SW480 (cell line): ENCODE measurements at regions not wholly inside any gene's neighbourhood (a gene's known extent, or its start where the extent isn't known, plus 50 kb on each side); places are given as distances from the start of the nearest gene placed in this dataset.

Experiments used
- DNase-seq: peaks from one replicate; pipeline ENCODE4 v3.0.0-alpha.2; 2016; ENCODE audit warnings: low spot score

DNA sequence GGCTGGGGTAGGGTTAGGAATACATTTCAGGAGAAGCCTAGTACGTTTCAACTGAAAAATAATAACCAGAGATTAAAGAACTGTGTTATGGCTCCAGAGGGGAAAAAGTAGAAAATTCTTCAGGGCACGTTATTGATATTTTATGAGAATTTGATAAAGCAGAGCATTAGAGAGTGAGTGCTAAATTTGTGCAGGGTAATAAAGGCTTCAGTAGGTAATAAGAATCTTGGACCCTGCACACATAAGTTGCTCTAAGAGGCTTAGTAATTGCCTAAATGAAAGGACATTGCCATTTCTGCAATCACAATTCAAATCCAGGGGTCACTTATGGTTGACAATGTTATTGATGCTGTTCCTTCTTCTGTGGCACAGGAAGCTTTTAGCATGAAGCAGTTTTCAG, 439.4 kb upstream of the DCN start:
- DNase-seq: no peak

DNA sequence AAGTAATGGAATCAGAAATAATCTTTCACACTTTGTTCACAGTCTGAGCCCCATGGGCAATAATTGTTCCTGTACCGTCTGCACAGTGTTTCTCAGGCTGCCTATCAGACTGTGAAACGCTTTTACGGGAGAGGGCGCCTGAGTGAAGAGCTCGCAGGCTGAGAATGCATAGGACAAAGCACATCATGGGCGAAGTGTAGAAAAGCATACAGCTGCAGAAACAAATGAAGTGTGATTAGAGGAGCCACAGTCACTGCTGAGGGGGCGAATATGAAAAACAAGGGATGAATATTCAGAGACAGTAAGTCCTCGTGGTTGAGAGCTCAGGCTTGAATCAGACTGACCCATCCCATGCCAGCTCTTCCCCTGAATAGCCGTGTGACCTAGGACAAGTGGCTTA, 438.4 kb upstream of the DCN start:
- no peak for DNase-seq

DNA sequence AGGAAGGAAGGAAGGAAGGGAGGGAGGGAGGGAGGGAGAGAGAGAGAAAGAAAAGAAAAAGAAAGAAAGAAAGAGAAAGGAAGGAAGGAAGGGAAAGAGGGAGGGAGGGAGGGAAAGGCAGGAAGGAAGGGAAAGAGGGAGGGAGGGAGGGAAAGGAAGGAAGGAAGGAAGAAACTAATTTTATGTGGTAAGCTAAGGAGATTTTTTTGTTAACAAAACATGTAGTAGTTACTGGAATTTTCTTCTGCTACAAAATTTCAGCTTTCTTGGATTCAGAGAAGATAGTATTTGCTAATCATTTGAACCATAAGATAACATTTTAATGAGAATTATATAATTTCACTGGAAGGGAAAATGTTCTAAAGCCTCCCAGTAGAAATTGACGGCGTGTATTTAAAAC, 437.8 kb upstream of the DCN start:
- DNase-seq: no peak

DNA sequence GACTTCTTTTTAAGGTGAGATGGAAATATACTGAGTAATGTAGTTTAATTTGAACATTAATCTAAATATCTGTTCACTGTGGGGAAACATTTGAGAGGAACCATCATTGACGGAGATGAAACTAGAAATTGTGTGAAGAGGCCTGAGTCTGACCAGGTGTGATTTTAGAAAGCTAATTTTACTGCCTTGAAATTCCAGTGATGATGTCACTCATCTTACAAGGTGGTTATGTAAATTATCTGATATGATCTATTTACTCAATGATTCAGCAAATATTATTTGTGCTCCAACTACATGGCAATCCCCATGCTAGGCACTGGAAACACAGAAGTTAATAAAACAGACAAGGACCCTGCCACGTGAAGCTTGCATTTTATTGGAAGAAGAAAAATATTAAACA, 435.7 kb upstream of the DCN start:
- no peak for DNase-seq

DNA sequence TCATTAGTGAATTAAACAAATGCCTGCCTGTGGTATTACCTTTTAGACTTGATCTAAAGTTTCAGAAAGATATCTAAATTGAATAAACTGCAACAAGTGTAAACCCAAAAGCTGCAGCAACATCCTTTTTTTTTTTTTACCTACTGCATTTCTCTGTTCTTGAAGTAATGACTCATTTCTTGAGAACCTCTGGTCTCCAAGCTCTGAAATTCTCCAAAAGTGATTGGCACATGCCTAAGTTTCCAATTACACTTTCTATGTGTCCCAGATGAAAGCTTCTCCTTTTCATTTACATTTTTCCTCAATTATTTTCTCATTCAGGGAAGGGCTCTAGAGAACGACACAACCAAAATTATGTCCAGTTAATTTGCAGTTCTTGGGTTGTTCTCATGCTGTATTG, 435.2 kb upstream of the DCN start:
- DNase-seq: no peak

DNA sequence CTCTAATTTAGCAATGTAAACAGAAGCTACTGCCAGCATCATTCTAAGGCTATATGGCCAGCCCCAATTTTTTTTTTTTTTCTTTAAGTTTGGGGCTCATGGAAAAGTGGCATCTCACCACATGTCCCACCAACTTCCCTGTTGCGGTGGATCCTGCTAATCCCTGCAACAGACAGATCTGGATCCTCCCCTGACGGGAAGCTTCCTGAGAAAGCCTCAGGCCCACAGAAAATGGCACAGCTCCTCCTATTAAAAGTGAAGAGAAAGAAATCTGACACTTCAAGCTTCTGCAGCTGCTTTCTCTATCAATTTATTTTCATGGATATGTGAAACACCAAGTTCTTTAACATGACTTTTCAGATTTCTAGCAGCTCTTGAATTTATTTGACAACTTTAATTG, 433.8 kb upstream of the DCN start:
- DNase-seq: no peak

DNA sequence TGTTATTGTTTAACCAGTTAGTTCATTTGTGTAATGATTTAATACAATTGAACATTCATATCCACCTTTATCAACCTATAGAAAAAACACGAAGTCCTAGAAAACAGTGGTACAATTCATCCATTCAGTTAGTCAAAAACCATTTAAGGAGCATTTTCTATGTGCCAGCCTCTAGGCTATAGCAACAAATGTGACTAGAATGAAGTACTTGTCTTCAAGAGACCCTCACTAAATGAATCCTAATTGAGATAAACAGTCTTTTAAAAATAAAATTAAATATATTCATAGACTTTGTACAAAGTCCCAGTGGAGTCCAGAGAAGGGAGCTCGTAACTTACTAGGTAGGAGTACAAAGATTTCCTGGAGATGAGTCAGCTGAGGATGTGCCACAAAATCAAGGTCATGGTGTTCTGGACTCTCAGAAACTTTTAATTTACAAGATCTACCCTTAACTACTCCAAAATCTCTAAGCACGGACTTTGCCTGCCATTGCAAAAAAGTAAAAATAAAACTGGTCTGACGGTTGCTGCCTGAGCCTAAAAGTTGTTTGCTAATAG, 430.7 kb upstream of the DCN start:
- DNase-seq: no peak

DNA sequence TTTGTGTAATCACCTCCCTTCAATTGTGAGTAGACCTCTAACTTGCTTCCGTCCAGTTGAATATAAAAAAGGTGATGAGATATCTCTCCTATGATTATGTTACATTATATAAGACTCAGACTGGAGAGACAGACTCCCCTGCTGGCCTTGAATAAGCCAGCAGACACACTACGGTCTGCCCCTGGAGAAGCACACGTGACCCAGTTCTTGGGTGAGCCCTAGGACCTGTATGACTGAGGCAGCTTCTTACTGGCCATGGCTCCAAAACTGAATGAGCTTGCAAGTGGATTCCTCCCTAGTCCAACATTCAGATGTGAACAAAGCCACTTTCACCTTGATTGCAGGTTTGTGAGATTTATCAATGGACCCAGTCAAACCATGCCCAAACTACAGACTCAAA, 427.9 kb upstream of the DCN start:
- no peak for DNase-seq

DNA sequence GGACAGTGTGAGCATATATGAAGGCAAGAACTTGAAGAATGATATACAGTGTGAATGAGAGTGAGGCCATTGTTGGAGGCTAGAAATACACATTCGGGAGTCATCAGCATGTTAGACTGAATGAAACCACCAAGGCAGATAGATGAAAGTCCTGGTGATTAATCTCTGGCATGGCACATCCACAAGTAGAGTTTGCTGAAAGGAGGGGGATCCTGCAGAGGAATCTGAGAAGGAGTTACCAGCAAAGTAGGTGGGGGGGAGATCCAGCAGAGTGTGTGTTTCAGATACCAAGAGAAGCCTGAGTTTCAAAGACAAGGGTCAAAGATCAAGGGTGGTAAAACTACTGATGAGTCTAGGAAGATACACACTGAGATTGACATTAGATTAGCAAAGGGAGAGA, 426.7 kb upstream of the DCN start:
- DNase-seq: no peak

DNA sequence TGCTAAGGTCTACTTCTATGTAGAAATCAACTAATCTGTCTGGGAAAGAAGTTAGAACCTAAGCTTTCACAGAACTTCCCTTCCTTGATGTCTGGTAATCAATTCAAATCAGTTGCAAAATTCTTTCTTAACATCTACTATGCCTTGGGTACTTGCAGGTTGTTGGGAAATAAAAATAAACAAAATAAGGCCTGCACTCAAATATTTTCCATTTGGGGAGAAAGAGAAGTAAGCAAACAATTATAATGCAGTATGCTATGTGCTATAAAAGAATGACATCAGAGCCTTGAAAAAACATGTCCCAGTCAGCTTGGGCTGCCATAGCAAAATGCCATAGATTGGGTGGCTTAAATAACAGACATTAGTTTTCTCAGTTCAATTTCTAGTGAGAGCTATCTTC, 425.9 kb upstream of the DCN start:
- DNase-seq: no peak

DNA sequence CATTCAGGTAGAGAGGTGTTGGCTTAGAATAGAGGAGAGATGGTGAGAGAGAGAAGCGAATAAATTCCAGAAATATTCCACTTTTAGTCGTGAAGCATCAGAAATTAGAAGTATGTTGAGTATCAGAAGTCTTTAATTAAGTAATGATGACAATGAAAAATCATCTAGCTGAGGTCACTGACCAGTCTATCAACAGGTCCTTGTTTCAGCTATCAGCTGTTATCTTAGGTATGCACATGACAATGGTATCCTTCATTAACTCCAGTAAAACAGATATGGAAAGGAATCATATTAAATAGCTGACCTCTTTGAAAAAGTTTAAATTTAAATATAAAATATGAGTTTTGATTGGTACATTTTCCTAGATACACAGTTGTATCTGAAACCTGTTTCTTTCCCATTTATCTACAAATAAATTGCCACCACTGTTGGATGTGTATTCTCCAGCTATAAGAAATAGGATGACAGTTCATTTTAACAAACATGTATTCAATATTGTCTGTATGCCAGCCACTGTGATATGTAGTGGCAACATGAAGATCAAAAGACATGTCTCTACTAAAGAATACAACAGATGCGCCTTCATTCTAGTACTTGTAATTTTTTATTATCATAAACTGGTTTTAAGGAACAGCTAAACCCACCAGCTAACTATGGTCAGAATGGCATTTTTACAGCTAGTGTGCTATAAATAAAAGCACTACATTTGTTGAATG, 424.2 kb upstream of the DCN start:
- DNase-seq: no peak

DNA sequence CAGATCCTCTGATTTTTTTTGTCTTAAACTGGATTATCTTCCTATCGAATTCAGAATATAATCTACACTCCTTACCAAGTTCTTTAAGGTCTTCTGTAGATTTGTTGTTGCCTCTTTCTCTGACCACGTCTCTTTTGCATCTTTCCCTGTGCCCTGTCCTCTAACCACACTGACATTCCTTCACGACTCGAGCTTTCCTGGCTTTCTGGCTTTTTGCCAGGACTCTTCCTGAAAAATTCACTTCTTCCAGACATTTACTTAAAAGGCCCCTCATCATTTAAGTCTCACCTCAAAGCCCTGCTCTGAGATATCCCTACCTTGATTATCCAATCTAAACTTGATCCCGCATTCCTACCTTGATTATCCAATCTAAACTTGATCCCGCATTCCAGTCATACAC, 422.3 kb upstream of the DCN start:
- DNase-seq: no peak

DNA sequence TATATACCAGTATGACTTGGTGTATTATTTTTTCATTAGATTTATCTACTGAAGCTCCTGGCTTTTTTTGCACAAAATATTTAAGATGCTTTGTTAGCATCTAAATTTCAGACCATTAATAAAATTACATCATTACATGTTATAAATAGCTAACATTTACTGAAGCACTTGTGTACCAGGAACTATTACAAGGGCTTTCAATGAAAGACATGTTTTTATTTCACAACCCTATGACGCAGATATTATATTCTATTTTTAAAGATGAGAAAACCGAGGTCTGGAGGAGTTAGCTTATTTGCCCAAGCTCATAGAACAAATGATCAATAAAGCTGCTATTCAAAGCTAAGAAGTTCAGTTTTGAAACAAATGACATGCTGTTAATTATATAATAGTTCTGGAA, 420.4 kb upstream of the DCN start:
- no peak for DNase-seq

DNA sequence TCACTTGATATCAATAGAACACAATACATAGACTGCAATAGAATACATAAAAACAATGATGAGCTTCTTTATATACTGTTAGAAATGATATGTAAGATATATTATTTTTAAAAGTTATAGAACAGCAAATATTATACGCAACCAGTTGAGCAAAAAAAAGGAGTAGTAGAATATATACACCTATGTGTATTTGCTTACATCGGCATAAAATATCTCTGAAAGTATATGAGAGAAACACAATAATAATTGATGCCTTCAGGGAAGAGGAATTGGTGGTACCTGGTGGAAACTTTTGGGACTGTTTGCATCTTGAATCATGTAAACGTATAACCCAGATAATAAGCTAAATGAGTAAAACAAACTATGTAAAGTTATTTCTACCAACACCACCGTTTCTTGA, 418.4 kb upstream of the DCN start:
- DNase-seq: no peak

DNA sequence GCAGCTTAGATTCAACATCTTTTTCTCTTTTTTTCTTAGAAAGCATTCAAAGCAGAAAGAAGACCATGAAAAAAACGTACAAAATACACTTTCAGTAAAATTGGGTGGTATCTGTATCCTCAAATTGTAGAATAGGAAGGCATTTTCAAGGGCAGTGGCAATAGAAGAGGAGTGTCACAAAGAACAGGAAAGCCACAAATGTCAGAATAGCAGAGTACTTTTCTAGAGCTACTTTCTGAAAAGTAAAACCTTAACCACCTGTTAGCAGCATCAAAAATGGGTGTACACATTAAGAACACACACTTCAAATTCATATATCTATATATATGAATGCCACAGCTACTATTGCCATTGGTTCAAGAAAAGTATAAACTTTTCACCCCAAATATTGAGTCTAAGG, 412.1 kb upstream of the DCN start:
- DNase-seq: no peak

DNA sequence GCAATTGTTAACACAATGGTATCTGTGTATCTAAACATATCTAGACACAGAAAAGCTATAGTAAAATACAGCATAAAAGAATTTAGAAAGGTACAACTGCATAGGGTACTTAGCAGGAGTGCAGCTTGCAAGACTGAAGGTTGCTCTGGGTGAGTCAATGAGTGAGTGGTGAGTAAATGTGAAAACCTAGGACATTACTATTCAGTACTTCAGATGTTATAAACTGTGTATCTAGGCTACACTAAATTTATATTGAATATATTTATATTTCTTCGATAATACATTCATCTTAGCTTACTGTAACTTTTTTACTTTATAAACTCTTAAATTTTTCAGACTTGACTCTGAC, 409.0 kb upstream of the DCN start:
- no peak for DNase-seq

DNA sequence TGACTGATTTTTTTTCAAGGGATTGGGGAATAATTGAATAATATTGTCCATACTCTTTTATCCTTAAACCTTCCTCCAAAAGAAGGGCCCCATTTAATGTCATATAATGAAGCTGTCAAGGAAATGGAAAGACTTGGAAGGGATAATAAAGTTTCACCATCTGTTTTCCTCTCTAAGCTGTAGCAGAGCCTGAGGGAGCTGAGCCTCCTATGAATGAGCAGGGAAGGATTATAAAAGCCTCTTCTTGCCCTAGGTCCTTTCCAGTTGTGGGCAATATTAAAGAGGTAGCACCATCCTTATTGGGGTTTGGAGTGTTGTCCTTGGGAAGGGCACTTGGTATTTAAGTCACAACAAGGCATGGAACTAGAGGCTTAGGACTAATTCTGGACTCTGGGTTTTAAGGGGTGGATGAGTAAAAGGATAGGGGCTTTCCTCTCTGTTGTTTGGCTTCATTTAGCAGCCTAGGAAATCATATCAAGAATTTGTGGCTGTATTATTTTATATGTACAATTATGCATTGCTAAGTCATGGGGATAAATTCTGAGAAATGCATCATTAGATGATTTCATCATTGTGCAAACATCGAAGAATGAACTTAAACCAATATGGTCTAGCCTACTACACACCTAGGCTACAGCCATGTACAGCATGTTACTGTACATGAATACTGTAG, 408.5 kb upstream of the DCN start:
- no peak for DNase-seq

DNA sequence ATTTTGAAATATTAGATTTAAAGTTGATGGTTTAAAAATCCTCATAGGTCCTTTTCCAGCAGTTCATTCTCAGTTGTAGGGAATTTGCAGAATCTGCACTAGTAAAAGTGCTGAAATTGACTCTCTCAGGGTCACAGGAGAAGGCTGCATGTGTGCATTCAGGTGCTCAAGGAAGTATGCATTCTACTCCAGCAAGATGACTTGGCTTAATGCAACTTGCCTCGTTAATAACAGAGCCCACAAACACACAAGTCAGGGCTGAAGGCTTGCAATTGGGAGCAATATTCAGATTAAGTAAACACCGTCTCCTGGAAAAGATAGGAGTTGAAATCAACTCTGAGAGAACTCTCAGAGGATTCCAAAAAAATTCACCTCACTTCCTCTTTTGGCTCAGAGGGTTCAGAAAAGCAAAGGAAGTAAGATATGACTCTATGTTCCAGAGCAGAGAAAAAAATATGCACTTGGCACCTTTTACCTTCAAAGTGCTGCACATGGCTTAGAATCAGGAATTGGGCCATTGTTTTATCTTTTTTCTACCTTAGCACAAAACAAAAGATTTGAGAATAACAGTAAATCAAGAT, 406.3 kb upstream of the DCN start:
- no peak for DNase-seq

DNA sequence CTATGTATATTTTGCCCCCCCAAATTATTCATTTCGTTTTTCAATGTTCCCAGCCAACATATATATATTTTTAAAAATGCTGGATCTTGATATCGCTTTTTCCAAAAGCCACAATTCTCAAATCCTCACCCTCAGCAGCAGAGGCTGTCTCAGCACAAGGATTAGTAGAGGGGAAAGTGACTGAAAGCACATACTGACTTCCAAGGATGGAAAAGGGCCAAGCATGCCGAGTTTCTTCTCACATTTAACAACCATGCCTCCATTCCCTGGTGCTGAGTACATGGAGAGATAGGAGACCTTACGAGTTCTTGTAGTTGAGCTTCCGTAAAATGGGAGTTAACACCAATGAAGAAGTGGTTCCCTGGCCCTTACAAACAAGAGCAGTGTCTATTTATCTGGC, 403.4 kb upstream of the DCN start:
- DNase-seq: no peak

DNA sequence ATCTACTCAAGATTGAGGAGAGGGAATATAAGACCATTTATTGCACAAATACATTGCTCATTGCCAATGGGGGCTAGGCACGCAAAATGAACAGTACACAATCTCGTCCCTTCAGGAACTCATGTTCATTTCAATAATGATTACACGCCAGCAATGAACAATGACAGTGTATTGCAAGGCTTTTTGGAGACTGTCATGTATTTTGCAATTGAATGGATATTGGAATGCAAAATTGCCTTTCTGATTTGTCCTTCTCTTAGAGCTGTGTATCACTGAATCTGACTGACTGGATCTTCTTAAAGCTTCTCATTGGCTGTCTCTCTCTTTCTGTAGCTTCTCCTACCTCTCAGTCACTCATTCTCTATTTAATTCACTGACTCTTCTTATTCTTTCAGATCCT, 400.2 kb upstream of the DCN start:
- no peak for DNase-seq

DNA sequence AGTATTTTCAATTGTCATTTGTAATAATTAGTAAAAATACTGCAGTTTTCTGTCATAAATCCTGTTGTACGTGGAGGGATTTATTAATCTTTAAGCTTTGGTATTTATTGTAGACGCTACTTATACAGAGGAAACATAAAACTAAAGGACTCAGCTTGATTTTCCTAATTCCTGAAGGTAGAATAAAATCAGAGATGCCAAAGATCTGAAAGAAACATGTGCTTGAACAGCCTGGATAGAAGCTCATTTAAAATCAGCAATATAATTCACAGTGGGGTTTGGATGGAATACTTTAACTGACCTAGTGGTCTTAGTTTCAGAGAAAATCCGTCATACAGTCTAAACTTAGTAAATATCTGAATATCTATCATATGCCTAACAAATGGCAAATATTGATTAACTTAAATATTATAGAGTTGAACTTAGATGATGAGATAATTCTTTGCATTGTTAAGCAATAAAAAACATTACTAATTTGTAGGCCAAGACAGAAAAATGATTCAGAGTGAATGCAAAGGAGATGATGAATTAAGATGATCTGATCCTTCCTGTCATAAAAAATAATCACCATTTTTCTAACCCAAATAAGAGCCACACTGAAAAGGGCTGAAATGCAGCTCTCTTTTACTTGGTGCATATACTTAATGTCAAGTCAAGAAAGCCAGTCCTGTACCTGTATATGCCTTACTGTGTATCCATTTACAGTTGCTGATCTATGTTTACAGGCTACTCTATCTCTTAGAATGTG, 397.1 kb upstream of the DCN start:
- DNase-seq: no peak

DNA sequence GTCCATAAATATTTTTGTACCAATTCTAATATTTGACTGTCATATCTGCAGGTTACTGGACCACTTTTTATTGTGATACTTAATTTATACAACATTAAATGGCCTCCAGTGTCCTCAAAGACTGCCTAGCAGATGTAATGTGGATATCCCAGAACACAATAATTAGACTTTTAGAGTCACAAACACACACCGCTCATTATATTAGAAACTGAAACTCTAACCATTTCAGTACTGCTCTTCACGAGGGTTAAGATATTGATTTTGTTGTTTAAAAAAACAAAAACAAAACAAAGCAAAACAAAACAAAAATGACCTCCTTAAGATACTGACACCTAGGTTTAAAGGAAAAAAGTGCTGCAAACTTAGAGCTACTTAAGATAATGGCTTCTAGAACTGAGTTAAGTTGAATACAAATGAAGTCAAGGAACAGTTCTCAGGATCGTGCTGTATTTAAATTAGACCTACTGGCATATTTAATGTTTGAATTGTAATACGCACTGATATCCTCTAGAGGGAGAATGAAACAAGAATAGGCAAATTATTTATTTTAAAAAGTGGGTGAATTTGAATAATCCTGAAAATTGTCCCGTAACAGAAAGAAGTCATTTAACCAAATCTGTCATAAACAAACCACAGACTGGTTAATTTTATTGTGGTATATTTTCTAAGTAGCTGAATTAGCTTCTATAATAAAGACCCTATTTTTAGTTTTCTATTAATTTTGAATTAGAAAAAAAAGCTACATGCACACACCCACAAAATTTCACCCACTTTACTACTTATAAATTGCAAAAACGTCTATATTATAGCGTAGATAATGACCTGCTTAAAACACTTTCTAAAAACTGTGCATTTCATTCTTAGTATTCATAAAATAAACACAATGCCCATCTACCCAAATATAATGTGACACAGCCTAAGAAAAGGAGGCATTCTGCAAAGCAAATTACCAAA, 395.2 kb upstream of the DCN start:
- DNase-seq: peak; percentile 38
